H1 (cell line): ENCODE measurements at regions not wholly inside any gene's neighbourhood (a gene's known extent, or its start where the extent isn't known, plus 50 kb on each side); places are given as distances from the start of the nearest gene placed in this dataset.

Source experiments
- CHD2 ChIP-seq: IDR thresholded peaks from 2 replicates; pipeline ENCODE4 v1.6.1; 2012; ENCODE audit warnings: low read length, improper control_type of control experiment
- EP300 ChIP-seq, 2 experiments: IDR thresholded peaks; 1 replicate in 1 of 2; 2 replicates in 1 of 2; pipeline ENCODE4 v1.6.1; 2011 to 2012; ENCODE audit warnings: low read depth in 2 of 2, low read length in 2 of 2, mild to moderate bottlenecking in 2 of 2, borderline replicate concordance in 1 of 2, inconsistent platforms in 1 of 2, moderate library complexity in 1 of 2
- EZH2 ChIP-seq: fragments of 200-600 bp; sonication (generic); IDR thresholded peaks from 2 replicates; pipeline ENCODE4 v1.7.1; 2012; ENCODE audit warnings: low read depth, mild to moderate bottlenecking, moderate library complexity, low read length, inconsistent platforms; ENCODE audit not compliant: severe bottlenecking
- KDM5A ChIP-seq: fragments of 200-600 bp; IDR thresholded peaks from 2 replicates; pipeline ENCODE4 v1.7.1; 2012; ENCODE audit warnings: mild to moderate bottlenecking, low read length, inconsistent platforms, mixed read lengths
- POLR2A ChIP-seq, 2 experiments: IDR thresholded peaks; 1 replicate in 1 of 2; 2 replicates in 1 of 2; pipeline ENCODE4 v1.6.1; 2011; ENCODE audit warnings: low read depth in 2 of 2, low read length in 2 of 2, mild to moderate bottlenecking in 2 of 2; ENCODE audit errors: control extremely low read depth in 1 of 2
- POLR2AphosphoS5 ChIP-seq: IDR thresholded peaks from 2 replicates; pipeline ENCODE4 v1.6.1; 2011; ENCODE audit warnings: low read depth, low read length
- RAD21 ChIP-seq, 2 experiments: IDR thresholded peaks in 1 of 2; conservative IDR thresholded peaks in 1 of 2; 2 replicates each; pipeline ENCODE4 v1.6.1; 2011; ENCODE audit warnings: low read depth in 2 of 2, low read length in 2 of 2, improper control_type of control experiment in 1 of 2, inconsistent platforms in 1 of 2, mild to moderate bottlenecking in 1 of 2, moderate library complexity in 1 of 2
- RBBP5 ChIP-seq: IDR thresholded peaks from 2 replicates; pipeline ENCODE4 v1.7.1; 2012; ENCODE audit warnings: low read depth, mild to moderate bottlenecking, inconsistent platforms, low read length, moderate library complexity, borderline replicate concordance
- SIN3A ChIP-seq, 2 experiments: IDR thresholded peaks in 1 of 2; conservative IDR thresholded peaks in 1 of 2; 2 replicates each; pipeline ENCODE4 v1.6.1; 2011 to 2012; ENCODE audit warnings: low read length in 2 of 2, improper control_type of control experiment in 1 of 2, low read depth in 1 of 2, mild to moderate bottlenecking in 1 of 2
- TF ChIP-seq, protein P1 (sequence below), 3 experiments: IDR thresholded peaks; 1 replicate in 2 of 3; 2 replicates in 1 of 3; pipeline versions ENCODE4 v1.5.1 to v1.6.1; 2011; ENCODE audit warnings: low read length in 3 of 3, mild to moderate bottlenecking in 3 of 3, inconsistent platforms in 2 of 3, low read depth in 1 of 3, moderate library complexity in 1 of 3; ENCODE audit not compliant: insufficient read depth in 1 of 3; ENCODE audit errors: control extremely low read depth in 1 of 3

DNA sequence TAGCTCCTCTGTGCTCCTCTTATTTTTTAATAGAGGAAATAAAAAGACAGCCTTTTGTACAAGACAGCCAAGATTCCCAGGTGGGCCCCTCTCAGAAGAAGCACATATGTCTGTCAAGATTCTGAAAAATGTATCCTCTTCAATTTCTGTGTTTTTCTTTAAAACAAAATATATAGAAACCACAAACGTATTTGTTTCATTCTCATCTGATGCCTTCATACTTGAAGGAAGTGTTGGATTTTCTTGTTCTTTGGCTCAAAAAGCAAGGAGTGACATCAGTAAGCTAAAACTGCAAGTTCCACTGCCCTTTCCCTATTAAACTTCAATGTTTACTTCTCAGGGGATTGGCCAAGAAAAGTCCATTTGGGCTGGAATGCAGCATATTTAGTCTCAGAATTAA lies 193.8 kb upstream of the OSR1 start:
- no peak for TF ChIP-seq SIN3A (conservative IDR thresholded peaks at IDR 0.05 in 1 of 2, IDR thresholded peaks at IDR 0.05 in 1 of 2; ENCODE audit: low read depth in 1 of 2, low read length in 2 of 2)
- no peak for TF ChIP-seq RBBP5
- TF ChIP-seq, protein P1, sequence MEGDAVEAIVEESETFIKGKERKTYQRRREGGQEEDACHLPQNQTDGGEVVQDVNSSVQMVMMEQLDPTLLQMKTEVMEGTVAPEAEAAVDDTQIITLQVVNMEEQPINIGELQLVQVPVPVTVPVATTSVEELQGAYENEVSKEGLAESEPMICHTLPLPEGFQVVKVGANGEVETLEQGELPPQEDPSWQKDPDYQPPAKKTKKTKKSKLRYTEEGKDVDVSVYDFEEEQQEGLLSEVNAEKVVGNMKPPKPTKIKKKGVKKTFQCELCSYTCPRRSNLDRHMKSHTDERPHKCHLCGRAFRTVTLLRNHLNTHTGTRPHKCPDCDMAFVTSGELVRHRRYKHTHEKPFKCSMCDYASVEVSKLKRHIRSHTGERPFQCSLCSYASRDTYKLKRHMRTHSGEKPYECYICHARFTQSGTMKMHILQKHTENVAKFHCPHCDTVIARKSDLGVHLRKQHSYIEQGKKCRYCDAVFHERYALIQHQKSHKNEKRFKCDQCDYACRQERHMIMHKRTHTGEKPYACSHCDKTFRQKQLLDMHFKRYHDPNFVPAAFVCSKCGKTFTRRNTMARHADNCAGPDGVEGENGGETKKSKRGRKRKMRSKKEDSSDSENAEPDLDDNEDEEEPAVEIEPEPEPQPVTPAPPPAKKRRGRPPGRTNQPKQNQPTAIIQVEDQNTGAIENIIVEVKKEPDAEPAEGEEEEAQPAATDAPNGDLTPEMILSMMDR (IDR thresholded peaks at IDR 0.05; ENCODE audit: control extremely low read depth in 1 of 3, insufficient read depth in 1 of 3, low read depth in 1 of 3, low read length in 3 of 3) = no peak
- no peak for TF ChIP-seq RAD21 (IDR thresholded peaks at IDR 0.05 in 1 of 2, conservative IDR thresholded peaks at IDR 0.05 in 1 of 2; ENCODE audit: low read depth in 2 of 2, low read length in 2 of 2)
- no peak for TF ChIP-seq EZH2
- TF ChIP-seq CHD2 = no peak
- no peak for TF ChIP-seq KDM5A
- no peak for TF ChIP-seq EP300 (IDR thresholded peaks at IDR 0.05; ENCODE audit: borderline replicate concordance in 1 of 2, low read depth in 2 of 2, low read length in 2 of 2)
- no peak for TF ChIP-seq POLR2A (IDR thresholded peaks at IDR 0.05; ENCODE audit: control extremely low read depth in 1 of 2, low read depth in 2 of 2, low read length in 2 of 2)
- TF ChIP-seq POLR2AphosphoS5 = no peak
